ENCODE measurements at regions not wholly inside any gene's neighbourhood (a gene's known extent, or its start where the extent isn't known, plus 50 kb on each side); places are given as distances from the start of the nearest gene placed in this dataset.

DNA sequence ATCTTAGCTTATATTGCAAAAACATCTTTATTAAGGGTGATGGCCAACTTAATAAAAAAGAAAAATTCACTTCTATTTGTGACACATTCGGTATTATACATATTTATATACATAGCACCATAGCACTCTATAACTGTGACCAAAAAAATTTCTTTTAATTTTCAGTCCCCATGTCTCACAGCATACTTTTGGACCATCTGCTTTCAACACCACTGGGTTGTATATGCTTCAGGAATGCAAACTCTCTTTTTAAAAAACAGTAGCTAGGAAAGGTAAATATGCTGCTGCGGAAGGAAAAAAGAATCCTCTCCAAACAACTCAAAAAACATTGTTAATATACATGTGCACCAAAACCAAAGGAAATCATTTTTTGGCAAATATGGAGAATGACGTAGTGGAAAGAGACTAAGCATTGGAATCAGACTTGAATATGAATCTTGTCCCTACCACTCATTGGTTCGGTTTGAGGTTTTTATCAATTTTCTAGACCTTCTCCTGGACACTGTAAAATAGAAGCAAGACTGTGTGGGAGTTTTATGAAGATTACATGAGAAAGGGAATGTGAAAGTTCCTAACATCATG, 227.9 kb downstream of the BLID start:
- H3K4me3 ChIP-seq (ENCODE audit: low read depth, low read length), result no peak overlapping the region
- TF ChIP-seq, protein P1, sequence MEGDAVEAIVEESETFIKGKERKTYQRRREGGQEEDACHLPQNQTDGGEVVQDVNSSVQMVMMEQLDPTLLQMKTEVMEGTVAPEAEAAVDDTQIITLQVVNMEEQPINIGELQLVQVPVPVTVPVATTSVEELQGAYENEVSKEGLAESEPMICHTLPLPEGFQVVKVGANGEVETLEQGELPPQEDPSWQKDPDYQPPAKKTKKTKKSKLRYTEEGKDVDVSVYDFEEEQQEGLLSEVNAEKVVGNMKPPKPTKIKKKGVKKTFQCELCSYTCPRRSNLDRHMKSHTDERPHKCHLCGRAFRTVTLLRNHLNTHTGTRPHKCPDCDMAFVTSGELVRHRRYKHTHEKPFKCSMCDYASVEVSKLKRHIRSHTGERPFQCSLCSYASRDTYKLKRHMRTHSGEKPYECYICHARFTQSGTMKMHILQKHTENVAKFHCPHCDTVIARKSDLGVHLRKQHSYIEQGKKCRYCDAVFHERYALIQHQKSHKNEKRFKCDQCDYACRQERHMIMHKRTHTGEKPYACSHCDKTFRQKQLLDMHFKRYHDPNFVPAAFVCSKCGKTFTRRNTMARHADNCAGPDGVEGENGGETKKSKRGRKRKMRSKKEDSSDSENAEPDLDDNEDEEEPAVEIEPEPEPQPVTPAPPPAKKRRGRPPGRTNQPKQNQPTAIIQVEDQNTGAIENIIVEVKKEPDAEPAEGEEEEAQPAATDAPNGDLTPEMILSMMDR (IDR thresholded peaks at IDR 0.05; ENCODE audit: low read depth, low read length), result no peak

DNA sequence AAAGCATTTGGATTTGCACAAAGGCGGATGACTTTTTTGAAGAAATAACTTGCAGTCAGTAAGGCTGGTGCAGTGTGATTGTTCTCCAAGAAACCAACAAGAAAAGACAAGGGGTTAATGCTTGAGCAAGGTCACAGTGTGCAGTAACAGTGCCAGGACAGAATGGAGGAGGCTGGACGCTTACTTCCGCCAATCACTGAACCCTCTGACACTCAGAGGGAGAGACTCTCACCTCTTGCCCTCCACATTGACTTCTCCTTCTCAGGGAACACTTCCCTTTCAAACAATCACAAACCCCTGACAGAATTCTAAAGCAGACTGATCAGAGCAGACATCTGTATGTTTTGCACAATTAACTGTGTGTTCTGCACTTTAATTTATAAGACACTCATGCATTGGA, 228.4 kb downstream of the BLID start:
- no peak overlapping the region for H3K4me3 ChIP-seq (ENCODE audit: low read depth, low read length)
- TF ChIP-seq, protein P1 (IDR thresholded peaks at IDR 0.05; ENCODE audit: low read depth, low read length), result no peak

DNA sequence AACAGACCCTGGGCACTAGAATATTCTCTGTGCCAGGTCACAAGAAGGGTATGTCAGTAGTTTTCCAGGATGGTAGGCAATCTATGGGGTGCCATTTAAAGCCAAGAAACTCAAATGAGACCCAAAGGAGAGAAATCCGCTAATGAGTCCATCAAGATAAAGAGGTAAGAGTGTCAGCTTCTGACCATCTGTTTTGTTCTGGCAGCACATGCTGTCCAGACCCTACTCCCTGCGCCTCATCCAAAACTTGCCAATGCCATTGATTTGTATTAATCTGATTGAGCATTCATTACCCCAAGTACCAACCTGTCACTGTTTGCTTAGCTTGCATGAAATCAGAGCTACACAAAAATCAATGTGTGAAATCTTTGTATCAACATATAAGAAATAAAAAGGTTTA, 229.0 kb downstream of the BLID start:
- TF ChIP-seq, protein P1 (IDR thresholded peaks at IDR 0.05; ENCODE audit: low read depth, low read length), result no peak
- no peak overlapping the region for H3K4me3 ChIP-seq (ENCODE audit: low read depth, low read length)

DNA sequence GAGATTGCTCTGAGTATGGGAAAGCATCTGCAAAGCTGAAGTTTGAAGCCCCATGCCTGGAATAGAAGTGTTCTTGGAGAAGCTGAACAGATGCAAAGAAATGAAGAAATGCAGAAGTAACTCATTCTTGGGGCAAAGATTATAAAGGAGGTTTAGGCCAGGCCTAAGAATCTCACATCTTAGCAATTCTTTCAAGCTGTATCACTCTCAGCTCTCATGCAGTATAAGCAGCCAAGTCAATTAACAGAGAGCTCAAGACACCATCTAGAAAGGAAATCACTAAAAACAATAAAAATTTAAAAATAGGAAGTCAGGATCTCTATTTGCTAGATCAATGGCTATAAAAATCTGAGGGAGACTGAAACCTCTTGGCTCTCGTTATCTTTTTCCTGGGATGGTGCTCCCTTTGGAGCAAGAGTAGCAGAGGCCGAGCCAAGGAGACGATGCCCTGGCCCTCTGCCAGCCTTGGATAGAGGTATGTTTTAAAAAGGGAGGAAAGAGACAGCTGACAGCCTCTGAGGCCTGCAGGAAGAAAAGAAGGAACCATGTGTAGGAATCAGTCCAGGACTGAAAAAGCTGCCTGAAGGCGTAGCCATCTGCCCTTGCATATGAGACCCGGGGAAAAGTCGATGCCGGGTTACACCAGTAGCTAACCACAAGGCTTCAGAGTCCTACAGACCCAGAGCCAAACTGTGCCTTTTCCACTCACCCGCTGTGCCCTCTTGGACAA, 229.8 kb downstream of the BLID start:
- H3K4me3 ChIP-seq (ENCODE audit: low read depth, low read length), result no peak overlapping the region
- TF ChIP-seq, protein P1 (IDR thresholded peaks at IDR 0.05; ENCODE audit: low read depth, low read length), result no peak

DNA sequence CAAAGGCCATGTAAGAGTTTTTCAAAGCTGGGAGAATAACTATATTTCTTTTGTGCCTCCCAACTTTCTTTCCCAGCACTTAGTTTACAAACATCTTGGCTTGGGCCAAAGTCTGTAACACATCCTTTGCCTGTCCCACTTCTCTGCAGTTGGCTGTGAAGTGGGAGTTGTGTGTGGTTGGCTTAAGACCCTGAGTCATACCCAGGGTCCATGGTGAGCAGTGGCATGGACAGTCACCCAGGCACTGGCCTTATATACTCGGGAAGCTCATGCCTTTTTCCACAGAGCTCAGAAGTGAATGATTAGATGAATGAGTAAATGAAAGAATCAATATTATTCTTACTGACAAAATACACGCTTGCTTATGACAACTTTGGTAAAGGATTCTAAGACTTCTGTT, 231.4 kb downstream of the BLID start:
- TF ChIP-seq, protein P1 (IDR thresholded peaks at IDR 0.05; ENCODE audit: low read depth, low read length), result no peak
- no peak overlapping the region for H3K4me3 ChIP-seq (ENCODE audit: low read depth, low read length)

DNA sequence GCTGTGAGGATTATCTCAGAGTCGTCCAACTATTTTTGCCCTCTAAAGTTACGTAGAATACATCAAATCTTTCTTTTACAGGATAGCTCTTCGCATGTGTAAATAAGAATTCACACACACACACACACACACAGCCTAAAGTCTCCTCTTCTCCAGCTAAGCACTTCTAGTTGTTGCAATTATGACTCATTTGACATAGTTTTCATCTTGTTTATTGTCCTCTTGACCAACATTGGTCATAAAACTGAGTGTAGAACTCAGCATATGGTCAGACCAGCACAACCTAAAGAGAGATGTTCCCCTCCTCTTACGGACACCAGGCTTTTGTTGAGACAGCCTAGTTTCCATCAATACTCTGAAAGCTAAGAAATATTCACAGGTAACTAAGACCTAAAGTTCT, 234.2 kb downstream of the BLID start:
- TF ChIP-seq, protein P1 (IDR thresholded peaks at IDR 0.05; ENCODE audit: low read depth, low read length), result no peak
- H3K4me3 ChIP-seq (ENCODE audit: low read depth, low read length), result no peak overlapping the region

DNA sequence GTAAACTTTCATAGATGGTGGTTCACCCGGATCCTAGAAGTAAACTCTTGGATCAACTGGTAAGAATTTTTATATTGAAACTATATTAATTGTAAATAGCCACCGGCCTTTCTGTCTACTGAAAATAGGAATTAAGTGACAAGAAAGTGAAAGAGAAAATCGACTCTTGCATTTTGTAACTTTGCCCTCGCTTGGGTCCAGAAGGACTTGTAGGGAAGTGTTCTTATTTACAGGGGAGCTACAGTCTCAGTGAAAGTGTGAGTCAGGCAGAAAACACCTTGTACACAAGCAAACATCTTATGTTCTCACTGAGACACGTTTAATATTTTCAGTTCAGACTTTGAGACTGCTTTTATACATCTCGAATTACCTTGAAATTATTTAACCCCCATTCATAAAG, 238.9 kb downstream of the BLID start:
- TF ChIP-seq, protein P1 (IDR thresholded peaks at IDR 0.05; ENCODE audit: low read depth, low read length), result no peak
- no peak overlapping the region for H3K4me3 ChIP-seq (ENCODE audit: low read depth, low read length)
